ENCODE measurements at regions not wholly inside any gene's neighbourhood (a gene's known extent, or its start where the extent isn't known, plus 50 kb on each side); places are given as distances from the start of the nearest gene placed in this dataset.

DNA sequence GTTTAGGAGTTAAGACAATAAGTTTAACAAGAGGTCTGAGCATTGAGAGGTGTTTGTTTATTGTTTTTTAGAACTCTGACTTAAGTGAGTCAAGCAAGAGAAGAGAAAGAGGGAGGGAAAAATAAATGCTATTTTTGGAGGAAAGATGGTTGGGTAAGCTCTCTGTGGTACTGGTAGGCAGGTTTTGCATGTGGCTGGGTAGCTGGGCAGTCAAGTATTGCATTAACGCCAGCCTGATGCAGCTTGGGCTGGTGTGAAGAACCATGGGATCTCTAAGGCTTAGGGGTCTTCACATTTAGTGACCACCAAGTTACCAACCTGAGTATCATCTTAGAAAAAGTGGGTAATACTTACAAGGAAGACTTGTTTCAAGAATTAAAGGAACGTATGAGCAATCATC, 534.5 kb upstream of the SEMA6D start:
- intact Hi-C loops (cut with DNase I, micrococcal nuclease): no loop called here
- no peak for ATAC-seq
- no peak for DNase-seq
- no peaks in the 10 kb centered on the region for H3K36me3 ChIP-seq (ENCODE audit: low read depth)
- H3K9me3 ChIP-seq: no peaks in the 10 kb centered on the region
- H3K4me1 ChIP-seq (ENCODE audit: low read depth): peaks cover 8% of the 10 kb centered on the region
- TF ChIP-seq, protein P1, sequence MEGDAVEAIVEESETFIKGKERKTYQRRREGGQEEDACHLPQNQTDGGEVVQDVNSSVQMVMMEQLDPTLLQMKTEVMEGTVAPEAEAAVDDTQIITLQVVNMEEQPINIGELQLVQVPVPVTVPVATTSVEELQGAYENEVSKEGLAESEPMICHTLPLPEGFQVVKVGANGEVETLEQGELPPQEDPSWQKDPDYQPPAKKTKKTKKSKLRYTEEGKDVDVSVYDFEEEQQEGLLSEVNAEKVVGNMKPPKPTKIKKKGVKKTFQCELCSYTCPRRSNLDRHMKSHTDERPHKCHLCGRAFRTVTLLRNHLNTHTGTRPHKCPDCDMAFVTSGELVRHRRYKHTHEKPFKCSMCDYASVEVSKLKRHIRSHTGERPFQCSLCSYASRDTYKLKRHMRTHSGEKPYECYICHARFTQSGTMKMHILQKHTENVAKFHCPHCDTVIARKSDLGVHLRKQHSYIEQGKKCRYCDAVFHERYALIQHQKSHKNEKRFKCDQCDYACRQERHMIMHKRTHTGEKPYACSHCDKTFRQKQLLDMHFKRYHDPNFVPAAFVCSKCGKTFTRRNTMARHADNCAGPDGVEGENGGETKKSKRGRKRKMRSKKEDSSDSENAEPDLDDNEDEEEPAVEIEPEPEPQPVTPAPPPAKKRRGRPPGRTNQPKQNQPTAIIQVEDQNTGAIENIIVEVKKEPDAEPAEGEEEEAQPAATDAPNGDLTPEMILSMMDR (IDR thresholded peaks at IDR 0.05): no peak
- H3K4me3 ChIP-seq: no peak overlapping the region

DNA sequence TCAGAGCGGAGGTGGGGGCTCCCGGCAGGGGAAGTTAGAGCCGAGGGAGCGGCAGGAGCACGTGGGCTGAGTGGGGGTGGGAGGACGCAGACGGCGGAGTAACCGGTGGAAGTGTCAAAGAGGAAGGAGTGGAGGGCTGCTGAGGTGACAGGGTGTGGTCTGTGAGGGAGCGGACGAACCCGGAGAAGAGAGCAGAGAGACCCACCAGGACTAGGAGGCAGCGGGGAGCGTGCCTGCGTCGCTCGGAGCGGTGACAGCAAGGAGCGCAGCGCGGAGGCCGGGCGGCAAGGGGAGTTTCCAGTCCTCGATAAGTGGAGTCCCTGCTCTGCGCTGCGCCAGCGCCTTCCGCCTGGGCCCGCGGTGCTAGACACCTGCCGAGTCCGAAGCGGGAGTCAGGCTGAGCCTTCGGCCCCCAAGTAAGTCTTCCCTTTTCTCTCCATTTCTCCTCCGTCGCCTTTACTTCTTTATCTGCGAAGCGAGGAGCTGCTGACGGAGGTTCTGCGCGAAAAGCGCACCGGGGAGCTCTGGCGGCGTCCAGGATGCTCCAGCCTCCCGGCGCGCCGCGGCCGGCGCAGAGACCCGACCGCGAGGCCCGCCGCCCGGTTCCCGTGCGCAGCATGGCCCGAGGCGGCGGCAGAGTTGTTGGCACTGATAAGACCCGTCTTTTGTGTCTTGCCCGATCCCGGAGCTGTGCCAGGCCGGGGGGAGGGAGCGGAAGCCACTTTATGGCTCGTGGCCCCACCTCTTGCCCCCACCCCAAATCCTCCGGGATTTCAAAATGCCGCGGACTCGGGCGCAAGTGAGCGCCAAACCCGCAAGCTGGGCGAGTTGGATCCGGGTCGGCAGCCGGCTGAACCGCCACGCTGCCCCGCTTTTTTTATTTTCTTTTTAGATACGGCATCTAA, 533.0 kb upstream of the SEMA6D start:
- Histone ChIP-seq H3K9me3 (no peaks in the 10 kb centered on the region), H3K4me1 (ENCODE audit: low read depth) (peaks cover 8% of the 10 kb centered on the region), H3K36me3 (ENCODE audit: low read depth) (no peaks in the 10 kb centered on the region), H3K4me3 (no peak overlapping the region)
- peak; percentile 24 to 45 (median 30) for DNase-seq
- intact Hi-C loops (cut with DNase I, micrococcal nuclease): no loop called here
- TF ChIP-seq, protein P1 (IDR thresholded peaks at IDR 0.05): no peak
- ATAC-seq: peak; percentile 67

DNA sequence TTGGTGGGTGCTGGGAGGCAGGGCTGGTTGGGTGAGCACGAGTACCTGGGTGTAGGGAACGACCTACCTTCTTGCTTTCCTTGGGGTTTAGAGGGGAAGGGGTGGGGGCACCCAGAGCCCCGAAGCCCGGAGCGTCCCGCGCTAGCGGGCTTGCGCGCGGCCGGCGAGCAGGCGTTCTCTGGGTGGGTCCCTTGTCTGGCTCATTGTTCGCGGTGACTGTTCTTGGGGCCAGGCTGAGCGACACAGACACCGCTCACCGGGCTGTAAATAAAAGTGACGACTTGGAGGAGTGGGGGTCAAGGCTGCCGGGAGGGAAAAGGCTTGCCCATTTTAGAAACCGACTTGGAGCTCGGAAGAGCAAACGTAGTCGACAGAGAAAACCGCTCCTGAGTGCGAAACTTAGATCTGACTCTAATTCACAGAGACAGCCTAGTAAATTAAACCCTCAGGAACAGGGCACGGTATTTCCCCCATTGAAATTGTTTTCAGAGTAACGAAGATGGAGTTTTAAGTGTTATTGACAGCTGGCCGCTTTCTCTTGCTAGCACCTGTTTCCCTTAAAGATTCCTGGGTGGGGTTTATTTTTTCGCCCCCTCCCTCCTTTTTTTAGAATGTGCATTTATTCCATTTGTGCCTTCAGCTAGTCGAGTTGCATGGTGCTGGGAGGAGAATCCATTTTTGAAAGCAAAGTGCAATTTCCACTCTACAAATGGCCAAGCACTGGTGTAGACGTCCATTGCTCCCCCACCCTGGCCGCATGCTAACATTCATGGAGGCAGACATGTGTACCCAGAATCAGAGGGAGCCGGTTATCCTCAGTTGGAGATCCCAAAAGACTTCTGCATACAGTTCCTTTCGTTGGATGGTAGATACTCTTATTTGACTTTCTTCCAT, 532.1 kb upstream of the SEMA6D start:
- intact Hi-C loops (cut with DNase I, micrococcal nuclease): no loop called here
- TF ChIP-seq, protein P1 (IDR thresholded peaks at IDR 0.05): no peak
- Histone ChIP-seq H3K9me3 (no peaks in the 10 kb centered on the region), H3K36me3 (ENCODE audit: low read depth) (no peaks in the 10 kb centered on the region), H3K4me3 (no peak overlapping the region), H3K4me1 (ENCODE audit: low read depth) (peaks cover 8% of the 10 kb centered on the region)
- ATAC-seq (peak; percentile 17), DNase-seq (peak in 1 of 3 donors; percentile 44)

DNA sequence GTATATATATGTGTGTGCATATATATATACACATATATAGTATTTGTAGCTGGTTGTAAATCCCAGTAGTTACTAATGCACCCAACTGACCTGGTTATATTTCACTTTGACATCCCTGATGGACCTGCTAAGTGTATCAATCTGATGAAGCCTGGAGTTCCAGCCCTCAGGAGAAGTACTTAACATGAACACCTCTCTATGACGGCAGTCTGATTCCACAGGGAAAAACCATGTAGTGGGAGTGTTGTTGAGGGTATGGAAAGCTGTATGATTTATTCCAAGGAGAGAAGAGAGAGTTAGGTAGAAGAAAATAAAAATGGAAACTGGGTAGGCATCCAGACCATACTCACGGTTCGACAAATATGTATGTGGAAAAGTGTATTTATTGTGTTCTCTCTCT, 531.2 kb upstream of the SEMA6D start:
- intact Hi-C loops (cut with DNase I, micrococcal nuclease): no loop called here
- no peak overlapping the region for H3K4me3 ChIP-seq
- H3K4me1 ChIP-seq (ENCODE audit: low read depth): peaks cover 8% of the 10 kb centered on the region
- DNase-seq: no peak
- no peak for ATAC-seq
- no peaks in the 10 kb centered on the region for H3K36me3 ChIP-seq (ENCODE audit: low read depth)
- no peaks in the 10 kb centered on the region for H3K9me3 ChIP-seq
- TF ChIP-seq, protein P1 (IDR thresholded peaks at IDR 0.05): no peak

DNA sequence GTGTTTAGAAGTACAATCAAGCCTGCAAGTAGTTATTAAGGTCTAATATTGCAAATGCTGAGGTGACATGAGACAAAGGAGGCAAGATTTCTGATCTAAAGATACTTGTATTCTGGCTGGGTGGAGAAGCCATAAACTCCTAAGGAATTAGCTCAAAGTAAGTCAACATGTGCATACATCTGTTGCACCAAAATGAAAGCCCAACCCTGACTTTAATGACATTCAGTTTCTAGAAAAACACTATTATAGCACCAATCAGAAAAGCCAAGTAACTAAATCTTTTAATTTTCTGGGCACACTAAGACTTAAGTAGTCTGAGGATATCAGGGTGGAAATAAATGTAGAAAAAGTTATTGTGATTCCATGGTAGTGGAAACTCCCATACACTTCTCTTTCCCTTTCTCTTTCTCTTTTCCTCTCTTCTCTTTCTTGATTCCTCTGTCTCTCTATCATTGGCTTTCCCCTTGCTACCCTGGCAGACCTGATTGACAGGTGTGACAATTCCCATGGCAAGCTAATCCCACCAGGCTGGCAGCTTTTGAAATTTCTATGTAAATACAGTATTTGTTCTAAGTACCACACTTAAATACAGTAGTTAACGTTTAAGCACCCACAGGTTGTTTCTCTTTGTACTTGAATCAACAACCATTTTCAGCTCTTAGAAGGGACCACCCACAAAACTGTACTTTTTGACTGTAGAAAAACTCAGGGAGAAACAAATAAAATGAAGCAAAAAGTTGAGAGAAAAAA, 528.4 kb upstream of the SEMA6D start:
- H3K36me3 ChIP-seq (ENCODE audit: low read depth): no peaks in the 10 kb centered on the region
- TF ChIP-seq, protein P1 (IDR thresholded peaks at IDR 0.05): no peak

More for the DNA sequence above, 528.4 kb upstream of the SEMA6D start:
- DNase-seq (no peak), ATAC-seq (no peak)
- peaks cover 5% of the 10 kb centered on the region for H3K4me1 ChIP-seq (ENCODE audit: low read depth)
- no peaks in the 10 kb centered on the region for H3K9me3 ChIP-seq
- no peak overlapping the region for H3K4me3 ChIP-seq
- intact Hi-C loops (cut with DNase I, micrococcal nuclease): no loop called here
